OCI-M2 (cell line): ENCODE measurements at regions not wholly inside any gene's neighbourhood (a gene's known extent, or its start where the extent isn't known, plus 50 kb on each side); places are given as distances from the start of the nearest gene placed in this dataset.
"Not testable (repeated sequence)": the region's sequence is repeated elsewhere in the genome, so short reads cannot be mapped to it uniquely, and the experiment has no call there.

Experiments used
- DNase-seq: peaks from one replicate; lab custom pipeline; 2025; ENCODE audit not compliant: unreplicated experiment; lab: John Stamatoyannopoulos, UW

DNA sequence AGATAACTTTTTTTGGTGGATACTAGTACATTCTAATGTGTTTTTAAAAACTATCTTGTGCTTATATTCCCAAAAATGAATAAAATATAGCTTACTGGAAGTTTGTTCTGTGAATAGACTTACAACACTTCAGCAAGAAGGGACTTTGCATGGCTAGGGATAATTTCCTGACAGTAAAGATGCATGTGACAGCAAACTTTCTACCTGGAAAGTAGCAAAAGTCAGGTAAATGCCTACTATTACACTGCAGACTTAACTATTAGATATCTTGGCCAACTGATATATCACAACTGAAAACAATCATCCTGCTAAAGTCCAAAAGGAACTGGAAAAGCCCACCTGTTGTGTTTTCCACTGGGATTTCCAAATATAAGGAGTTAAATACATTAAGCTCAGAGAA is 1753.5 kb upstream of the CELF4 start:
- DNase-seq = no peak

DNA sequence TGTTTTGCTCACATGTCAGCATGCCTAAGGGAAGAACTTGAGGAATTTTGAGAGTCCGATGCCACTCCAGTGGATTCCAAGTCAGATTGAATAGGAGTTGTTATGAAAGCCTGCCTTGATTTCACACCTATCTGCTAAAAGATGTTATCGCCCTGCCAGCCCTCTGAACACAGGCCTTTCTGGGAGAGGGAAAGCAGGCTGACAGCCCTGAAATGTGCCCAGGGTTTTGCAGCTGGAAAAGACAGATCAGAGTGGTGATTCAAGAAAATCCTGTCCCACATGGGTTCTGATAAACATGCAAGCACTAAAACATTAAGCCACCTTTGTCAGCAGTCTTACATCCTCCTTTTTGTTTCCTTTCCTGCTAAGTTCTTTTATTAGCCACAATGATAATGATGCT is 1752.9 kb upstream of the CELF4 start:
- DNase-seq = no peak

DNA sequence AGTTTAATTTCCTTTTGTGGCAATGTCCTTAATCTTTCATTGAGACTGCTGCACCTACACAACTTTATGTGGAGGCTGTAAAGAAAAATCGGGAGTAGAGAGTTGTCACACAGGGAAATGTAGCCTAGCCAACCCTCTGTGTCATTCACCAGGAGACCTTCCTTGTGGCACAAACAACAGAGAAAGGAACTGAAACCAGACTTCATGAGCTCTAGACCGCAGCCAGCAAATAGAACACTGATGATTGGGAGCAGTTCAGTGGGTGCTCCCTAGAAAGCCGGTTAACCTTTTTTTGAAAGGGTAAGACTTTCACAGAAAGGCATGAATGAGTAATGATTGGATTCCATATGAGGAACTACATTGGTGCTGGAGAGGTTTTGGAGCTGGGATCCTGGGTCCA is 1752.4 kb upstream of the CELF4 start:
- DNase-seq = no peak

DNA sequence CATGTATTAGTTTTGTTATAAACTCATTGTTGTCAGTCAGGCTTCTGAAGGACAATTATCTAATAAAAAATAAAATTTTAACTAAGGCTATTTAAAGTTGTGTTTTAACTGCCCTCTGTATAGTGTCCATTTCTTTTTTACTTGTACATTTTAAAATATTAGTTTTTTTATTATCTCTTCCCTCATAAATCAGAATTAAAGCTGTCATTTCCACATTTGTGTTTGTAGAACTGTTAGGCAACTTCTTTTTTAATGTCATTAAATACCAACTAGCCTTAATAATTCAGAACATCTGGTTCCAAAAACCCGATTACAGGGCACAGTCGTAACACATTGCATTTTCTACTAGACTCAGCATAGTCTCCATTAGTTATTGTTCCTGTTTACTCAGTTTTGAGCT is 1749.0 kb upstream of the CELF4 start:
- no peak for DNase-seq

DNA sequence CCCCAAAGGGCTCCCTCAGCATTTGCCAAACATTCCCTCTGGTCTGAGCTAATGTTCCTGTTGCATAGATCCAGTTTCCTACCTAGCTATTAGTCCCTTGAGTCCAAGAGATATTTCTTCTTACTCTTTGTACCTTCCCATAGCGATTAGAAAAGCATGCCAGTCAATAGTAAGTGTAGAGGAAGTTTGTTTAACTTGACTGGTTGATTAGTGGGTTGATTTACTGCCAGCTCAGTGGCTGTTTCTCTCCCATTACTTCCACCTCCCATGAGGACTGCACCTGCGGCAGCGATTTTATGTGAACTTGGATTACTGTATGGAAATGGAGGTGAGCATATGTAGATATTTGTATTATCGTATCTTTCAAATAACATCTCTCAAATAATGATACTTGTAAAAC is 1748.4 kb upstream of the CELF4 start:
- DNase-seq = no peak

DNA sequence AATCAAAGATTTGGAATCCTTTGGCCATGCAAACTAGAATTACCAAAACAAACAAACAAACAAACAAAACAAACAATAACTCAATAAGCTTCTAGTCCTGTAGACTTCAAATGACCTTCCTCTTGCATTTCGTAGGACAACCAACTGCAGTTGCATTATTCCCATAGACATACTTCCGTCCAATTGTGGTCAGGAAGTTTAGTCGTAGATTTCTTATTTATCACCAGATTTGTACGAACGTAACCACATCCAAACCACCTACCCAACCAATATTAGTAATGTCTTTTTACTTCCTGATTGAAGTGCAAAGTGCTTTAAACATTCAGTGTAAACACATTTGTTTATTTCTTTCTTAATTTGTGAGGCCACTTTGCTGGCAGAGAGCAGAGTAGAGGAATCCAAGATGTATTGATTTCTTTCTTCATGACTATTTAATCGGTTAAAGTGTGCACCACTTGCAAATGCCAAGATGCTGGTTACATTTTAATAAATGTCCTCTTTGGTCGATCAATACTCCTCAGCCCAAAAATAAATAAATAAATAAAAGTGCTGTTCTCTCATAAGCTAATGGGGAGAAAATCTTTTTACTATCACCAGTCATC is 1745.6 kb upstream of the CELF4 start:
- DNase-seq = no peak

DNA sequence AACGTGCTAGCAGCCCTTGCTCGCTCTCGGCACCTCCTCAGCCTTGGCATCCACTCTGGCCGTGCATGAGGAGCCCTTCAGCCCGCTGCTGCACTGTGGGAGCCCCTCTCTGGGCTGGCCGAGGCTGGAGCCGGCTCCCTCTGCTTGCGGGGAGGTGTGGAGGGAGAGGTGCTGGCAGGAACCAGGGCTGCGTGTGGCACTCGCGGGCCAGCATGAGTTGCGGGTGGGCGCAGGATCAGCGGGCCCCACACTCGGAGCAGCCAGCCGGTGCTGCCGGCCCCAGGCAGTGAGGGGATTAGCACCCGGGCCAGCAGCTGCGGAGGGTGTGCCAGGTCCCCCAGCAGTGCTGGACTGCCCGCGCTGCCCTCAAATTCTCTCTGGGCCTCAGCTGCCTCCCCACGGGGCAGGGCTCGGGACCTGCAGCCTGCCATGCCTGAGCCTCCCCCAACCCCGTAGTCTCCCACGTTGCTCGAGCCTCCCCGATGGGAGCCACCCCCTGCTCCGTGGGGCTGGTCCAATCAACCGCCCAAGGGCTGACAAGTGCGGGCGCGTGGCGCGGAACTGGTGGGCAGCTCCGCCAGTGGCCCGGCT is 1743.4 kb upstream of the CELF4 start:
- DNase-seq = not testable (repeated sequence)

DNA sequence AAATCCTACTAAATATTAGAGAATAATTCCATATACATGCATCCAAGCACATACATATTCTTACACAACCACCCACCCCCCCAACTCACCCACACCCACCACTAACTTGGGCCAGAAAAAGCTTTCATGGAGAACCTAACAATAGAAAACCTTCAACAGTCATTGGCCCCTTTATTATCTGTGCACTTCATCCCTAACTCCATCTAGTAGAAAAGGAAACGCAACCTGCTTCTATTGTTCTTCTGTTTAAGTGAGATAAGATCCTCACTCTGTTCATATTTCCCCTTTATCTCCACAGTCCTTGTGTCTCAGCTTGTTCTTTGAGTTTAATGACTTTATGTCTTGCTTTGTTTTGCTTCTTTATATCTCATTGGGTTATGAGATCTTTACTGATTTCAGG is 1740.2 kb upstream of the CELF4 start:
- DNase-seq = no peak

DNA sequence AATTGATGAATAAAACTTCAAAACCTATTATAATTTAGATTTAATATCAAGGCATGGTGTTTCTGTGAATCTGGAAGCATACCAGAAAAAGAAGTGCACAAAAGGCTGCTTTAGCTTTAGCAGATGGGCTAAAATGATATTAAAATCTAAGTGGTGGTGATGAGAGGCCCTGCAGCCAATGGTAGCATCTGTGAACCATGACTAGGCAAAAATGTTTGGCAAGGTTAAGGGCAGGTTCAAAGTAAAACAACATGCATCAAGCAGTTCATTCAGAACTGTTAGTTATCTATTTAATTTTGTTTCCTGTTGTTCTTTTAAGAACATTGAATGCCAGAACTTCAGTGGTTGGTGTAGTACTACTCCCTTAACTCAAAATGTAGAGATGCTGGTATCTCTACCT is 1736.9 kb upstream of the CELF4 start:
- DNase-seq = no peak

DNA sequence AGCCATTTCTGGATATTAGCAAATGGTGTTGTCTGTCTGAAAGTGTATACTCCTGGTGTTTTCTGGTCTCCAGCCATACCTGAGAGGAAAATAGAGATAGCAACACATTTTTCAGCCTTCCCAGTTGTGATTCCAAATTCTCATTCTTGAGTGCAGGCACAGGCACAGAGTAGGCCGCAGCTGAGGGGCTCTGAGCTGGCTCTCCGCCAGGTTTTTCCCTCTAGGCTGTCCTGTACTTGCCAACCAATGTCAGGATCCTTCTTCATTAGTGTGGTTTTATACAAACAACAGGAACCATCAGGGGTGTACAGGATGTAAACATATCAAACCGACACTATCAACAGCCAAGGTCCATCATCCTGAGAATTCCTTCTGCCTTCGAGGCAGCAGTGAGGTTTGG is 1733.6 kb upstream of the CELF4 start:
- no peak for DNase-seq

DNA sequence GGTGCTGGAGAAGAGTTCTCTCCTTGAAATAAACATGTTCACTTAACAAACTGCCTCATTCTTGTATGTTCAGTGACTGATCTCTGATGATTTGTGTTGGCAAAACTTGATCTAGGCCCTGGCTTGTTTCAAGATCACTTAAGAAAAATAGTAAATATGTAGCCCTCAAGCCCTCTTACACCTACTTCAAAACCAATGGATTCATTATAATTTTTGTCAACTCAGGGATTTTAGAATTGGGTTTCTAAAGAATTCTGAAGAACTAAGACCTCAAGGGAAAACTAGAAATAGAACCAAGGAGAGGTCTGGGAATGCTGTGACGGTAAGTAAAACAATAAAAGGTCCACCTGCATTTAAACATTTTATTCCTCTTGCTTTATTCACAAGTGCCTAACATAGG is 1731.6 kb upstream of the CELF4 start:
- no peak for DNase-seq

DNA sequence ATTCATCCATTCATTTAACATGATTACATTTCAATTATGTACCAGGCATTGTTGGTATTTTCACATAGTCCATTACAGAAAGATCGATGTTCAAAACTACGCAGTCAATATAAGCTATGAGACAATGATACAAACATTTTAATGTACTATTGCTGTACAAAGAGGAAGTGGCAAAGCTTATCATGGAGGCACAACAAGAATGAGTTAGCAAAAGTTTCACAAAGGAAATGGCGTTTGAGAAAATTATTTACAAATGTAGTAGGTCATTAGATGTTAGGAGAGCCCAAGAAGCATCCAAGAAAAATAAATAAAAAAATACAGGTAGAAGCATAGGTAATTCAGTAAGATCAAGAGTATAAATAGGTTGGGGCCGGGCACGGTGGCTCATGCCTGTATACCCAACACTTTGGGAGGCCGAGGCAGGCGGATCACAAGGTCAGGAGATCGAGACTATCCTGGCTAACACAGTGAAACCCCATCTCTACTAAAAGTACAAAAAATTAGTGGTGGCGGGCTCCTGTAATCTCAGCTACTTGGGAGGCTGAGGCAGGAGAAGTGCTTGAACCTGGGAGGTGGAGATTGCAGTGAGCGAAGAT is 1730.8 kb upstream of the CELF4 start:
- no peak for DNase-seq

DNA sequence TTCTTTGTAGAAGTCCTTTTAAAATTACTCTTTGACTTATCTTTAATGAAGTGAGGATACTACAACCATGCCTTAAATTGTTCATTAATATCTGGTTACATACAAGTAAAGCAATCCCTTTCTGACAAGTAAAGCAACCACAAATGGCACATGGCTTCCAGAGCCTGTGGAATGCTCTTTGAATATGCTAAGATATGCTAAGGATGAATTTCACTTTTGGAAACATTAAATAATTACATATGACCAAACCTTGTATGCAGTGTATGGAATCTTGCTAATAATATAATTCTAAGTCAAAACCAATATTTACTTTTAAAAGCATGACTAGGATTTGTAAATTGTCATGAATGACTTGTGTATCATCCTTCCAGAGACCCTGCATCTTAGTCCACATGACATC is 1711.2 kb upstream of the CELF4 start:
- DNase-seq = no peak

DNA sequence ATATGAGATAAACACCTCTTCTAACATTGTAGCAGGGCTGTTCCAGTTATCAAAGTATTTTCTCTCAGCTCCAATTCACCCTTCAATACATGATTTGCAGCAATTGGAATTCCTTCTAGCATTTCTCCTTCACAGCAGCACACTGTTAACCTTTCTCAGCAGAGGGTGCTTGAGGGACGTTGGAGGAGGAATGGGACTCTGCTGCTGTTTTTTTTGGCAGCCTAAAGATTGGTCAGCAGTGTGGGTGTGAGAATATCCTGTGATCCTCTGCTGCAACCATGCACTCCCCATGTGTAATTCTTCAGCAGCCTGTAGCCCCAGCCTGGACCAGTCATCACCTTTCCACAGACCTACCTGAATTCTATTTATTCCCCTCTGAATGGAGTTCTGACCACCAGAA is 1708.9 kb upstream of the CELF4 start:
- no peak for DNase-seq

DNA sequence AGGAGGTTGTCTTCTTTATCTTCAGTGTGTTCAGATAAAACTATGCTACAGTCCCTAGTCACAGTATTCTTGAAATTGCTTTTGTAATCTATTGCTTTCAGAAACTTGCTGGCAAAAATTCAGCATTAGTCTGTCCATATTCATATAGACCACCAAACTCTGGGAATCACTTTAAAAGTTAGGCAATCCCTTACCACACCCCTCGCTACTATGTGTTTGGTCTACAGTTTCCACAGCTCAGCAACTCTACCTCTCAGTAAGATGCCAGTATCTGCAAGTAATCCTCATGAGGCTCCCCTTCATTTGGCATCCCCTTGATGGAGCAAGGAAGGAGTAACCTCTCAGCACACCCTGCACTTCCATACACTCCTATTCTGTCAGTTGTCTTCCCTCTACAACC is 1706.6 kb upstream of the CELF4 start:
- DNase-seq = no peak

DNA sequence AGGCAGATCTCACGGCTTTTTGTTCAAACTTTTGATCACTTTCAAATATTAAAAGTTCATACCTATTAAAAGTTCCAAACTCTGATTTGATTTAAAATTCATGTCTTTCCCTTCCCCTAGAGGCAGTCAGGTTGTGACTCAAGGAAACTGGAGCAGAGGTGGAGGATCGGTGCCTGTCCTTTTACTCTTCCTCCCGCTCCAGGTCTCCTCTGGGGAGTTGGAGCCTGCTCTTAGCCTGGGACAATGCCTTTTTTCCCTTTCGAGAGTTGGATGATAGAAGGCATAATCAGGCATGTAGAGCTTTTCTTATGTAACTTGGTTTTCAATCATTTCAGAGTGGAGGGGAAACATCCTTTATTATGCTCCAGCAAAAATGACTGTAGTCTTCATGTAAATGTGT is 1706.1 kb upstream of the CELF4 start:
- DNase-seq = no peak

DNA sequence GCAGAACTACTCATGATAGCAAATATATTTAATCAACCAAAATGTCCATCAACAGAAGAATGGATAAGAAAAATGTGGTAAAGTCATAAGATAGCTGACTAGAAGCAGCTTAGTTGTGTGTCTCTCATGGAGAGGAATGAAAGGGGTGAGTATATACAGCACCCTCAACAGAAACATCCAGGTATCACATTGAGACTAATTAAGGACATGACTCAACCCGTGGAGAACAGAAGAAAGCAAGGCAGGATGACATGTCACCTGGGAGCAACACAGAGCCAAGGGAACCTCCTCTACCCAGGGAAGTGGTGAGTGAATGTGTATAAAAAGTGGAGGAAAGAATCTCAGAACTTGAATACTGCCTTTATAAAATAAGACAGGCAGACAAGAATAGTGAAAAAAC is 1695.0 kb upstream of the CELF4 start:
- no peak for DNase-seq

DNA sequence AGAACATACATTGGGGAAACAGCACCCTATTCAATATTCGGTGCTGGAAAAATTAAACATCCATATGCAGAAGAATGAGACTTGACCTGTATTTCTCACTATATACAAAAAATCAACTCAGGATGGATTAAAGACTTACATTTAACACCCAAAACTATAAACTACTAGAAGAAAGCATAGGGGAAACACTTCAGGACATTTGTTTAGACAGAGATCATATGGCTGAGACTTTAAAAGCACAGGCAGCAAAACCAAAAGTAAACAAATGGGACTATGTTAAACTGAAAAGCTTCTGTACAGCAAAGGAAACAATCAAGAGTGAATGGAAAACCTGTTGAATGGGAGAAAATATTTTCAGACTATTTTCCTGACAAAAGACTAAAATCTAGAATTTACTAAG is 1694.1 kb upstream of the CELF4 start:
- no peak for DNase-seq

DNA sequence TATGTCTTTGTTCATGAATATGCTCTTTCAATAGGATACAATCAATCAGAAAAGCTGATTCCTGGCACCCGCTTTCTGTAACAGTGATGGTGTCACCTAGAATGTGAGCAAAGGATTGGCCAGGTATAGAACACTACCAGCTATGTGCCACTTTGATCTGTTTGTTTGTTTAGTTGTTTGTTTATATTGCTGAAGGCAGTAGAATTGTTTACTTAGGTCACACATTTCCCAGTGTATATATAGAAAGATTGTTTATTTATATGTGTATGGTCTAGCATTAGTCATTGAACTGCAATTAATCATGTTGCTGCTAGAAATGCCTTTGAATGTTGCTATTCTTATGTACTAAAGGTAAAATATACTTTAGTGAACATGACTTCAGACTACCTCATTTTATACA is 1678.6 kb upstream of the CELF4 start:
- no peak for DNase-seq

DNA sequence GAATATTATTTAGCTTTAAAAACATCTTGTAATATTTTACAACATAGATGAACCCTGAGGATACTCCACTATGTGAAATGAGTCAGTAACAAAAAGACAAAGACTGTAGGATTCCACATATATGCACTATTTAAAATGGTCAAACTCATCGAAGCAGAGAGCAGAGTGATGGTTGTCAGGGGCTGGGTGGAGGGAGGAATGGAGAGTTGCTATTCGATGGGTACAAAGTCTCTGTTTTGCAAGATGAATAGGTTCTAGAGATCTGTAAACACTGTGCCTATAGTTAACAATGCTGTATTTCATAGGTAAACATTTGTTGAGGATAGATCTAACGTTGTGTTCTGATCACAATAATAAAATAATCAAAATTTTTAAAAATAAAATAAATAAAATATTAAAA is 1675.9 kb upstream of the CELF4 start:
- DNase-seq = no peak

DNA sequence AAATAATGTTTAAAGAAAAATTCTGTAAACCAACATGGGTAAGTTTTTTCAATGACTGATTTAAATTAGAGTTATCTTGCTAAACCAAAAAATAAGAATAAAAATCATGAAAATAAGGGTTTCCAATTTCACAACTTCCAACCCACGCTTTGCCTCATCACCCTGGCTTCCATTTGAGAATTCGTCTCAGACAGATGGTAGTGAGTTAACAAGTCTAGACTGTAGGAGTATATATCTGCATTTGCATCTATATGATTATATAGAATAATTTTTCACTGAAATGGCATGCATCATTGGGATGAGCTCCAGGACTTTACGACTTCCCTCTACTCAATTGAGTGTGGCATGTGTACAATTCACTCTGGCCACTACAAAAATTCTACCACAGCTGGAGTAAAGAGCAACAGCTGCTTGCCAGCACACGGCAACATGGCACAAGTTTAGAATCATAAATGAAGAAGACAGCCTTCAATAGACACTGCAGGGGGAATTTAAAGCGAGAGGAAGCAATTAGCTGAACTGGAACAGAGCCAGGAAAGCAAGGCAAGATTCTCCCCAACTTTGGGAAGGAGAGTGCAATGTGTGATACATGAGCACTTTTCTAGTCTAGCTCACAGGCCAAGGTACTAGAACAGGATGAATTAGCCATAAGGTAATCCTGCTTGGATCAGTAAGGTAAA is 1673.5 kb upstream of the CELF4 start:
- no peak for DNase-seq

DNA sequence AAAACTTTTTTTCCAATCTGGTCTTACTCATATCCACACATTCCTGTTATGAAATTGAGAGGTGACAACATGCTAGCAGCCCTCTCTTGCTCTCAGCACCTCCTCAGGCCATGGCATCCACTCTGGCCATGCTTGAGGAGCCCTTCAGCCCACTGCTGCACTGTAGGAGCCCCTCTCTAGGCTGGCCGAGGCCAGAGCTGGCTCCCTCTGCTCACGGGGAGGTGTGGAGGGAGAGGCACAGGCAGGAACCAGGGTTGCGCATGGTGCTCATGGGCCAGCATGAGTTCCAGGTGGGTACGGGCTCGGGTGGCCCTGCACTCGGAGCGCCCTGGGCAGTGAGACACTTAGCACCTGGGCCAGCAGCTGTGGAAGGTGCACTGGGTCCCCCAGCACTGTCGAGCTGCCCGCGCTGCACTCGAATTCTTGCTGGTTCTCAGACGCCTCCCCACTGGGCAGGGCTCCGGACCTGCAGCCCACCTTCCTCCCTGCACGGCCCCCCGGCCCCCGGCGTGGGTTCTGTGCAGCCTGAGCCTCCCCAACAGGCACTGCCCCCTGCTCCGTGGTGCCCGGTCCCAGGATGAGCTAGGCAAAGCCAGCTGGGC is 1669.6 kb upstream of the CELF4 start:
- DNase-seq = no peak
